MM.1S (cell line): ENCODE measurements at regions not wholly inside any gene's neighbourhood (a gene's known extent, or its start where the extent isn't known, plus 50 kb on each side); places are given as distances from the start of the nearest gene placed in this dataset.

Source experiments
- CTCF ChIP-seq: fragments of 300-600 bp; sonication (generic); IDR thresholded peaks from 2 replicates; pipeline ENCODE4 v1.5.1; 2016; ENCODE audit warnings: antibody characterized with exemption, low read length, mixed read lengths
- EZH2 ChIP-seq: fragments of 300-600 bp; sonication (generic); optimal IDR thresholded peaks from 2 replicates; pipeline ENCODE3; 2017; ENCODE audit warnings: low read depth, mild to moderate bottlenecking, antibody characterized with exemption, low read length, mixed read lengths

DNA sequence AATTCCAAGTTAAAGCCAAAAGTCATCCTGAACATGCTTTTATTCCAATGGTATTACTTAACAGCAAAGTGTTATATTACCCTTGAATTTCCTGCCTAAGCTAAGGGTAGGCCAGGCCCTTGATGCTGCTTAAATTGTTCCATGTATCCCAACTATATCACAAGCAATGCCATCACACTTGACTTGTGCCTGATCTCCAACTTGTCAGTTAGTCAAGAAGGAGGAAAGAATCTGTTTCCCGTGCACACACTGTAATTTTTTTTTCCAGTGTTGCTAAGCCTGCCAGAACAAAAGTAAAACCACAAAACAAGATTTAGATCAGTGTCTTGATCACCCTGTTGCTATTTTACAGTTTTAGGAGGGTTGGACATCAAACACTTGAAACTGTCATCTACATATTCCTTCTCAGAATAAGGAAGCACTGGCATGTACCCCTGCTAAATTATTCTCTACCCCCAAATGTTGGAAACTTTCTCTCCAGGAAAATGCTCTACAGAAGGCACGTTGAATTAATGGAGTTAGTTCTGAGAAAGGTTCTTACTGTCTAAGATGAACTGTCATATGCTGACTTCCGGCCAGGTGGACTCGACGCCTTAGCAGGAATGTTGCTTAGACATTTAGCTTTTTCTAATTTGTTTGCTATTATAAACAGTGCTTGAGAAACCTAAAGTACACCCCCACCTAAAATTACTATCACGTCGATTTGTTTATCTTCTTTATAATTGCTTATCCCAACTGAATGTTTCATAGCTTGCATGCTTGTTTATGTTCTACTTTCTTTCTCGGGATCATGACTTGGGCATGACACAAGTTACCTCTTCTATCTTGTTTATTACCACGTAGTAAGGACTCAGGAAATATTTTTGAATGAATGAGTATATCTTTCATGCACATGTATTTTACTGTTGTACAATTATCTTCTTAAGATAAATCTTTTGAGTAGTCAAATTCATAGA is 105.5 kb upstream of the ZNF438 start:
- no peak for TF ChIP-seq CTCF
- no peak for TF ChIP-seq EZH2
